ENCODE measurements at regions not wholly inside any gene's neighbourhood (a gene's known extent, or its start where the extent isn't known, plus 50 kb on each side); places are given as distances from the start of the nearest gene placed in this dataset.

DNA sequence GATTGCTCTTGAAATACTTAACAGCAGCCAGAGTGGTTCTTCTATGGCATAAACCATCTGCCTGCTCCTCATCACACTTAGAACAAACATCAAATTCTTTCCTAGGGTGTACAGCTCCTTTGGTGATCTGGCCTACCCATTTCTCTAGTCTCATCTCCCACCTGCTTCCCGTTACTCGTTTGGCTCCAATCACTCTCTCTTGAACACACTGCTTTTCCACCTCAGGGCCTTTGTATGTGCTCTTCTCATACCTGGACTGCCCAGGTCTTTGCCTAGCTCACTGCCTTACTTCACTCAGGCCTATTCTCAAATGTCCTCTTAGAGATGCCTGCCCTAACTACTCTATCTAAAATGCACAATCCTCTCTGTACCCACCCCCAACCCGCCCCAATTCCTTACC, 100.5 kb downstream of the KCNRG start:
- peaks cover 88% of the 10 kb centered on the region for H3K79me2 ChIP-seq
- H3K4me1 ChIP-seq (ENCODE audit: insufficient read depth), result no peaks in the 10 kb centered on the region
- H3K27me3 ChIP-seq, result no peaks in the 10 kb centered on the region
- no peak overlapping the region for H3K4me2 ChIP-seq
- no peaks in the 10 kb centered on the region for H3K36me3 ChIP-seq (replicated peaks; ENCODE audit: insufficient read depth, low read depth)
- H2AFZ ChIP-seq, result no peak overlapping the region
- H3K9me2 ChIP-seq (replicated peaks; ENCODE audit: insufficient read depth), result no peaks in the 10 kb centered on the region
- H3K27ac ChIP-seq, result no peak overlapping the region
- DNase-seq (ENCODE audit: low spot score), result no peak
- TF ChIP-seq EZH2phosphoT487 (IDR thresholded peaks at IDR 0.05; ENCODE audit: low read depth, severe bottlenecking, unreplicated experiment), result no peak
- TF ChIP-seq EZH2 (IDR thresholded peaks at IDR 0.05; ENCODE audit: borderline replicate concordance), result no peak
- TF ChIP-seq, protein P1, sequence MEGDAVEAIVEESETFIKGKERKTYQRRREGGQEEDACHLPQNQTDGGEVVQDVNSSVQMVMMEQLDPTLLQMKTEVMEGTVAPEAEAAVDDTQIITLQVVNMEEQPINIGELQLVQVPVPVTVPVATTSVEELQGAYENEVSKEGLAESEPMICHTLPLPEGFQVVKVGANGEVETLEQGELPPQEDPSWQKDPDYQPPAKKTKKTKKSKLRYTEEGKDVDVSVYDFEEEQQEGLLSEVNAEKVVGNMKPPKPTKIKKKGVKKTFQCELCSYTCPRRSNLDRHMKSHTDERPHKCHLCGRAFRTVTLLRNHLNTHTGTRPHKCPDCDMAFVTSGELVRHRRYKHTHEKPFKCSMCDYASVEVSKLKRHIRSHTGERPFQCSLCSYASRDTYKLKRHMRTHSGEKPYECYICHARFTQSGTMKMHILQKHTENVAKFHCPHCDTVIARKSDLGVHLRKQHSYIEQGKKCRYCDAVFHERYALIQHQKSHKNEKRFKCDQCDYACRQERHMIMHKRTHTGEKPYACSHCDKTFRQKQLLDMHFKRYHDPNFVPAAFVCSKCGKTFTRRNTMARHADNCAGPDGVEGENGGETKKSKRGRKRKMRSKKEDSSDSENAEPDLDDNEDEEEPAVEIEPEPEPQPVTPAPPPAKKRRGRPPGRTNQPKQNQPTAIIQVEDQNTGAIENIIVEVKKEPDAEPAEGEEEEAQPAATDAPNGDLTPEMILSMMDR (IDR thresholded peaks at IDR 0.05; ENCODE audit: poor library complexity), result no peak
- H4K20me1 ChIP-seq (ENCODE audit: insufficient read depth, poor library complexity, severe bottlenecking), result peaks cover 21% of the 10 kb centered on the region
- no peaks in the 10 kb centered on the region for H3K9me3 ChIP-seq (ENCODE audit: low read depth)
- no peak overlapping the region for H3K4me3 ChIP-seq
- 94% methylated on average over 3 of the region's 3 CpGs for WGBS (ENCODE audit: low lambda C conversion rate, missing lambda C conversion rate)

DNA sequence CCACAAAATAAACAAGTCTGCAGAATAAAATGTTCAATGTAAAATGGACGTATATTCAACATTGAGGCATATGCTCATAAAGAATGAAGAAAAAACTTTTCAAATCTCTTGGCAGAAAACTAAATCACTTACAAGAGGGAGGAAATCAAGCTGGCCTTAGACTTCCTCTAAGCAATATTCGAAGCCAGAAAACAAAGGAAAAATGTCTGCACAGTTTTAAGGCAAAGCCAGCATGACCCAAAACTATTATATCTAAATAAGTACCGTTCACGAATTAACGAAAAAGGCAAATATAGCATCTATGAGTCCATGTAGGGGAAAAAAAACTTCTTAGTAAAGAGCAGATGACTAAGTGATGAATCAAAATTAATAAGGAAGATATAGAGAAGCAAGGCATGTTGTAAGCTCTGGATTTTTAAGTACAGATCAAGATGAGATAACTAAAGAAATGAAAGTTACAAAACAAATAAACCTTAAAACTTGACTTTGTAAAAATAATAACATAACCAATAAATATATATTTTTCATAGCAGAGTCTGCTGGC, 101.3 kb downstream of the KCNRG start:
- peaks cover 88% of the 10 kb centered on the region for H3K79me2 ChIP-seq
- no peak overlapping the region for H2AFZ ChIP-seq

DNA sequence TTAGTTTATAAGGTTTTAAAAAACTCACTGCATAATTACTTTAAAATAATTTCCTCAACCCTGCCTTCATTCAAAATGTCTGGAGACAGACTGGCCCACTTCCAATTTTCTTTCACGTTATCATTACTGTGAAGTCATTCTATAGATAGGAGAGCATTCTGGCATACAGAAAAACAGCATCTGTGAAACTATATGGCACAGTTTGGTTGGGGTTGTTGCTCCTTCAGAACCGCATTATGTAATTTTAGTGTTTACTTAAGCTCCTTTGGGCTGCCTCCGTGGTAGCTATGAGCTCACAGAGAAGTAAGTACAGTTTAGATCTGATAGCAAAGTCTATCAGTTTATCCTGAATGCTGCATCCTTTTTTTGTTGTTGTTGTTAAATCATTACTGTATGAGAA, 104.3 kb downstream of the KCNRG start:
- Histone ChIP-seq H3K9me2 (replicated peaks; ENCODE audit: insufficient read depth) (no peaks in the 10 kb centered on the region), H4K20me1 (ENCODE audit: insufficient read depth, poor library complexity, severe bottlenecking) (peaks cover 27% of the 10 kb centered on the region), H3K9me3 (ENCODE audit: low read depth) (no peaks in the 10 kb centered on the region), H3K27me3 (no peaks in the 10 kb centered on the region), H3K4me1 (ENCODE audit: insufficient read depth) (peaks cover 12% of the 10 kb centered on the region), H3K36me3 (replicated peaks; ENCODE audit: insufficient read depth, low read depth) (no peaks in the 10 kb centered on the region), H3K4me2 (no peak overlapping the region), H3K79me2 (peaks cover 79% of the 10 kb centered on the region), H2AFZ (no peak overlapping the region), H3K27ac (no peak overlapping the region), H3K4me3 (no peak overlapping the region)
- TF ChIP-seq EZH2phosphoT487 (IDR thresholded peaks at IDR 0.05; ENCODE audit: low read depth, severe bottlenecking, unreplicated experiment), result no peak
- TF ChIP-seq, protein P1 (IDR thresholded peaks at IDR 0.05; ENCODE audit: poor library complexity), result no peak
- no peak for TF ChIP-seq EZH2 (IDR thresholded peaks at IDR 0.05; ENCODE audit: borderline replicate concordance)
- 39% methylated on average over 3 of the region's 3 CpGs for WGBS (ENCODE audit: low lambda C conversion rate, missing lambda C conversion rate)
- no peak for DNase-seq (ENCODE audit: low spot score)

More for the DNA sequence above, 101.3 kb downstream of the KCNRG start:
- Histone ChIP-seq H3K9me3 (ENCODE audit: low read depth) (no peaks in the 10 kb centered on the region), H3K27ac (no peak overlapping the region), H3K4me3 (no peak overlapping the region), H3K4me1 (ENCODE audit: insufficient read depth) (no peaks in the 10 kb centered on the region), H3K36me3 (replicated peaks; ENCODE audit: insufficient read depth, low read depth) (no peaks in the 10 kb centered on the region), H4K20me1 (ENCODE audit: insufficient read depth, poor library complexity, severe bottlenecking) (peaks cover 21% of the 10 kb centered on the region), H3K4me2 (no peak overlapping the region), H3K9me2 (replicated peaks; ENCODE audit: insufficient read depth) (no peaks in the 10 kb centered on the region), H3K27me3 (no peaks in the 10 kb centered on the region)
- 93% methylated on average over 5 of the region's 5 CpGs for WGBS (ENCODE audit: low lambda C conversion rate, missing lambda C conversion rate)
- no peak for DNase-seq (ENCODE audit: low spot score)
- TF ChIP-seq, protein P1 (IDR thresholded peaks at IDR 0.05; ENCODE audit: poor library complexity), result no peak
- TF ChIP-seq EZH2phosphoT487 (IDR thresholded peaks at IDR 0.05; ENCODE audit: low read depth, severe bottlenecking, unreplicated experiment) (no peak), EZH2 (IDR thresholded peaks at IDR 0.05; ENCODE audit: borderline replicate concordance) (no peak)

Data from hepatocyte (in vitro differentiated cells).